Heart right ventricle (tissue), 16 donors: ENCODE measurements at regions not wholly inside any gene's neighbourhood (a gene's known extent, or its start where the extent isn't known, plus 50 kb on each side); places are given as distances from the start of the nearest gene placed in this dataset.

ENCODE experiments used
- ATAC-seq, 8 donors: fragments of 200-7000 bp; cut with Tn5 transposase; one replicate each; pipeline ENCODE4 v1.9.1; 2020; ENCODE audit warnings: mild to moderate bottlenecking in 8 of 8, moderate library complexity in 8 of 8, moderate number of reproducible peaks in 1 of 8
- DNase-seq, 2 donors: peaks; one replicate each; pipeline ENCODE4 v3.0.0-alpha.2; 2020
- H3K27ac ChIP-seq, 10 donors: fragments of 200-600 bp; sonication (generic) in 2 of 10; one replicate each; pipeline versions ENCODE4 v1.5.0 to v1.8.0; 2020 to 2022; ENCODE audit warnings: mild to moderate bottlenecking in 3 of 10
- H3K27me3 ChIP-seq, 7 donors: fragments of 200-600 bp; one replicate each; pipeline ENCODE4 v1.8.0; 2021 to 2022; ENCODE audit warnings: mild to moderate bottlenecking in 2 of 7
- H3K36me3 ChIP-seq, 9 donors: fragments of 200-600 bp; sonication (generic) in 1 of 9; one replicate each; pipeline versions ENCODE4 v1.5.0 to v1.8.0; 2020 to 2022; ENCODE audit warnings: mild to moderate bottlenecking in 2 of 9
- H3K4me1 ChIP-seq, 9 donors: fragments of 200-600 bp; sonication (generic) in 1 of 9; one replicate each; pipeline versions ENCODE4 v1.5.0 to v1.8.0; 2020 to 2022; ENCODE audit warnings: mild to moderate bottlenecking in 4 of 9
- H3K4me3 ChIP-seq, 10 donors: fragments of 200-600 bp; sonication (generic) in 2 of 10; one replicate each; pipeline versions ENCODE4 v1.5.0 to v1.8.0; 2020 to 2022; ENCODE audit warnings: mild to moderate bottlenecking in 7 of 10, moderate library complexity in 2 of 10
- H3K9me3 ChIP-seq, 11 donors: fragments of 200-600 bp in 10 of 11; sonication (generic) in 2 of 11; one replicate each; pipeline versions ENCODE4 v1.5.0 to v1.8.0; 2013 to 2022; ENCODE audit warnings: mild to moderate bottlenecking in 2 of 11, control low read depth in 1 of 11, moderate library complexity in 1 of 11
- WGBS, 2 donors: extraction: QIAGEN DNeasy Blood & Tissue Kit; methylation state at CpG; one replicate each; pipeline ENCODE4 v1.1.7; 2013; ENCODE audit warnings: inconsistent platforms in 1 of 2; 5-methylcytosine and 5-hydroxymethylcytosine counted together
- intact Hi-C, 10 donors: fragments of 100-400 bp; cut with DNase I; formaldehyde crosslinking; loops; one replicate each; pipeline versions ENCODE4 v1.11.1 to v1.14.2; 2022
- TF ChIP-seq, protein P1 (sequence below), 9 donors: fragments of 200-600 bp; sonication (generic) in 2 of 9; IDR thresholded peaks; one replicate each; pipeline versions ENCODE4 v1.5.0 to v1.8.0; 2021 to 2022; ENCODE audit warnings: antibody characterized with exemption in 9 of 9, mild to moderate bottlenecking in 5 of 9, moderate library complexity in 1 of 9
- donor health status: Arrhythmogenic right ventricular cardiomyopathy.
- donor health status: ischemic (EF 13 %, LVEDD 7.1; RV severe dilation, severe dysfunction).
- donor health status: healthy with polysubstance abuse.
- donor health status: DM: no; HTN: yes; CAD: no.
- donor health status: DM: no; HTN: no; CAD: no.
- donor health status: ischemic (EF 25% LVEDD 6.9; RV normal size, moderate dysfunction).
- donor health status: ischemic (EF 25% LVEDD 5.7; RV mildly dilated, moderate dysfunction).
- donor health status: healthy.
- donor health status: DM: yes; HTN: yes; CAD: no.
- donor health status: Ischemic cardiomyopathy.
- donor health status: ischemic (EF 35%, LVEDD 5.7; RV mildly dilated, moderate dysfunction).
- donor health status: nonischemic (EF 11% LVEDD 7.7; RV severe dilation, severe dysfunction).
- donor health status: DM: yes; HTN: yes; CAD: no.
- donor health status: PGD.
- donor health status: ischemic (EF 29% LVEDD 5.4; RV normal size, mild dysfunction).
- donor health status: nonischemic (EF 23%, LVEDD 6.1; RV moderate dilation, normal function).

DNA sequence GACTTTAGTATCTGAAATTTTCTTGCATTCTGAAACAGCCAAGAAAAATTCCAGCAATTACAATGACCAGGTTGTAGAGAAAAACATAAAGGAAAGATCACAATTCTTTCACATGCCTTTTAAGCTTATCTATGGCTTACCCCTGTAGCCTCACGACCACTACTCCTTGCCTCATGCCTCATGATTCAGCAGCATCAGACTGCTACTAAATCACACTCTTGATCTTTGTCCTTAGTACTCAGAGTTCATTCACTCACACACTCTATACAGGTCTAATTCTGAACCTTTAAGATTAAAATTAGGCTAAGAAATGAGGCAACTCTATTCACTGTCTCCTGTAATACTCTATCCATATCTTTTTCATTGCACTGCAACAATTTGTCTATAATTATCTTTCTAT is 415.1 kb downstream of the MLLT3 start:
- Histone ChIP-seq H3K36me3 (no peaks in the 10 kb centered on the region), H3K4me1 (no peaks in the 10 kb centered on the region), H3K27me3 (no peaks in the 10 kb centered on the region), H3K4me3 (no peak overlapping the region), H3K9me3 (no peaks in the 10 kb centered on the region), H3K27ac (no peak overlapping the region)
- no peak for DNase-seq
- 57 to 68% methylated on average over 1 of the region's 1 CpG for WGBS, 2 donors
- TF ChIP-seq, protein P1, sequence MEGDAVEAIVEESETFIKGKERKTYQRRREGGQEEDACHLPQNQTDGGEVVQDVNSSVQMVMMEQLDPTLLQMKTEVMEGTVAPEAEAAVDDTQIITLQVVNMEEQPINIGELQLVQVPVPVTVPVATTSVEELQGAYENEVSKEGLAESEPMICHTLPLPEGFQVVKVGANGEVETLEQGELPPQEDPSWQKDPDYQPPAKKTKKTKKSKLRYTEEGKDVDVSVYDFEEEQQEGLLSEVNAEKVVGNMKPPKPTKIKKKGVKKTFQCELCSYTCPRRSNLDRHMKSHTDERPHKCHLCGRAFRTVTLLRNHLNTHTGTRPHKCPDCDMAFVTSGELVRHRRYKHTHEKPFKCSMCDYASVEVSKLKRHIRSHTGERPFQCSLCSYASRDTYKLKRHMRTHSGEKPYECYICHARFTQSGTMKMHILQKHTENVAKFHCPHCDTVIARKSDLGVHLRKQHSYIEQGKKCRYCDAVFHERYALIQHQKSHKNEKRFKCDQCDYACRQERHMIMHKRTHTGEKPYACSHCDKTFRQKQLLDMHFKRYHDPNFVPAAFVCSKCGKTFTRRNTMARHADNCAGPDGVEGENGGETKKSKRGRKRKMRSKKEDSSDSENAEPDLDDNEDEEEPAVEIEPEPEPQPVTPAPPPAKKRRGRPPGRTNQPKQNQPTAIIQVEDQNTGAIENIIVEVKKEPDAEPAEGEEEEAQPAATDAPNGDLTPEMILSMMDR (IDR thresholded peaks at IDR 0.05): no peak
- ATAC-seq: no peak
- intact Hi-C loops: no loop called here

DNA sequence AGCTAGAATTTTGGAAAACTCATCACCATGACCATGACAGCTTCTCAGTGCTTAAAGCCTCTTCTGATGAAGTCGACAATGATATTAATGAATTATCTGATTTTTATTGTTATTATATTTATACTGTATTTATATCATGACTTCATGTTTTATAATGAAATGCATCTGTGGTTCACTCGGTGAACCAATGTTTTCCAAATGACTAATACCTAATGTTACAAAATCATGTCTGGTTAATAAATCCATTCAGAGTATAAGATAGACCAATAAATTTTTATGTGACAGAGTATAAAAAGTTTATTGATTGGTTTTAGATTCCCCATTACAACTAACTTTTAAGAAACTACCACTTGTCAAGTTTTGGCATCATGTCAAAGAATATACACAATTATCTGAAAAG is 416.5 kb downstream of the MLLT3 start:
- 85 to 94% methylated on average over 2 of the region's 2 CpGs for WGBS, 2 donors
- Histone ChIP-seq H3K27me3 (no peaks in the 10 kb centered on the region), H3K36me3 (no peaks in the 10 kb centered on the region), H3K9me3 (no peaks in the 10 kb centered on the region), H3K27ac (no peak overlapping the region), H3K4me3 (no peak overlapping the region), H3K4me1 (peaks cover 0 to 8% (median 0%) of the 10 kb centered on the region in 9 donors)
- DNase-seq (no peak), ATAC-seq (no peak)
- intact Hi-C loops: no loop called here
- TF ChIP-seq, protein P1 (IDR thresholded peaks at IDR 0.05): no peak

DNA sequence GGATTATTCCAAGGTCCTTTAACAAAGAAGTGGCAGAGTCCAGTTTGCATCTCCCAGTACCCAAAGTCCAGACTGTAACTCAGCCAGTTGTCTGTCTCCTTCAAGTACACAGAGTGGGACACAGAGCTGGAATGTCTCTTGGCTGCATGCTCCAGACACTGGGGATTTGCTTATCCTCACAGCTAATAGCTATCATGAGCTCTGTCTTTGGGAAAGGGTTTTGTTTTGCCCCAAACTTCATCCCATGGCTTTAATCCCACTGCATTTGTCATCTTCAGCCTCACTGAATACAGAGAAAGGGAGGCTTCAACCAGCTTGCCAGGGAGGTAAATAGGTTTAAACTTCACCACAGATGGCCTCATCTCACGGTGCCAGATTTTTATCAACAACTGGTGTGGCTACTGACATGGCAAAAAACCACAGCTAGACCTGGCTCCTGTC is 412.2 kb upstream of the SLC24A2 start:
- peaks cover 0 to 10% (median 0%) of the 10 kb centered on the region in 9 donors for H3K4me1 ChIP-seq
- ATAC-seq: no peak
- H3K36me3 ChIP-seq: no peaks in the 10 kb centered on the region
- no peak overlapping the region for H3K4me3 ChIP-seq
- TF ChIP-seq, protein P1 (IDR thresholded peaks at IDR 0.05): no peak
- 37 to 52% methylated on average over 1 of the region's 1 CpG for WGBS, 2 donors
- H3K27me3 ChIP-seq: no peaks in the 10 kb centered on the region
- intact Hi-C loops: no loop called here
- no peak for DNase-seq
- no peak overlapping the region for H3K27ac ChIP-seq
- H3K9me3 ChIP-seq: peaks cover 0 to 9% (median 4%) of the 10 kb centered on the region in 11 donors

DNA sequence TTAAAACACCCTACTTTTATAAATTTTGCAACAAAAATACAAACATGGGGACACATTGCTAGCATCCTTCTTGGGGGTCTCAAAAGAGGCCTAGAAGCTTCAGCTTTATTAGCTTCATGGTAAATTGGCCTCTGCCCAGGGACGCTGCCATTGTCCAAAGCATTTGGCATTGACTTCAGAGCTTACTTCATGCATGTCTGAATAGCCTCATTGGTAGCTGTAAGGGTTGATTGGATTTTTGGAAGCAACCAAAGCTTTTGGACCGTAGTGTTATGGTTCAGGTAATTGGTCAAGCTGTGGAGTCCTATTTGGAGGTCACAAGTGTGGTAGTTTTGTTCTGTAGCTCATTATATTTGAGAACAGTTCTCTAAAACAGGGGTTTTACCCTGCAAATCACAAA is 411.7 kb upstream of the SLC24A2 start:
- H3K36me3 ChIP-seq: no peaks in the 10 kb centered on the region
- intact Hi-C loops: no loop called here
- TF ChIP-seq, protein P1 (IDR thresholded peaks at IDR 0.05): no peak
- peaks cover 0 to 10% (median 0%) of the 10 kb centered on the region in 9 donors for H3K4me1 ChIP-seq
- H3K27me3 ChIP-seq: no peaks in the 10 kb centered on the region
- DNase-seq: no peak
- no peak overlapping the region for H3K4me3 ChIP-seq
- no peak overlapping the region for H3K27ac ChIP-seq
- peaks cover 0 to 13% (median 8%) of the 10 kb centered on the region in 11 donors for H3K9me3 ChIP-seq
- ATAC-seq: no peak
- 85 to 91% methylated on average over 2 of the region's 2 CpGs for WGBS, 2 donors
